Uterus (tissue), 3 donors: ENCODE measurements at regions not wholly inside any gene's neighbourhood (a gene's known extent, or its start where the extent isn't known, plus 50 kb on each side); places are given as distances from the start of the nearest gene placed in this dataset.
"Not testable (repeated sequence)": the region's sequence is repeated elsewhere in the genome, so short reads cannot be mapped to it uniquely, and the experiment has no call there.

Experiments
- DNase-seq, 2 donors: peaks; one replicate each; pipeline ENCODE4 v3.0.0-alpha.2; 2019 to 2020
- H3K27ac ChIP-seq, 2 donors: fragments of 200-600 bp; sonication (generic); 1 replicate in 1 of 2; 2 replicates in 1 of 2; pipeline ENCODE4 v1.5.1; 2016 to 2018
- H3K27me3 ChIP-seq, 2 donors: fragments of 200-600 bp; sonication (generic); one replicate each; pipeline ENCODE4 v1.5.1; 2018 to 2019; ENCODE audit warnings: control low read depth in 1 of 2
- H3K36me3 ChIP-seq, 2 donors: fragments of 200-600 bp; sonication (generic); one replicate each; pipeline ENCODE4 v1.5.1; 2019; ENCODE audit warnings: control low read depth in 1 of 2
- H3K4me1 ChIP-seq, 2 donors: fragments of 200-600 bp; sonication (generic); one replicate each; pipeline ENCODE4 v1.5.1; 2018 to 2019; ENCODE audit warnings: control low read depth in 1 of 2
- H3K4me3 ChIP-seq, 2 donors: fragments of 200-600 bp; sonication (generic); 1 replicate in 1 of 2; 2 replicates in 1 of 2; pipeline ENCODE4 v1.5.1; 2018 to 2019; ENCODE audit warnings: mild to moderate bottlenecking in 1 of 2
- H3K9me3 ChIP-seq, 2 donors: fragments of 200-600 bp; sonication (generic); one replicate each; pipeline ENCODE4 v1.5.1; 2019; ENCODE audit warnings: control low read depth in 1 of 2
- CTCF ChIP-seq, 4 experiments: fragments of 200-600 bp in 2 of 4; fragments of 450-650 bp in 2 of 4; sonication (generic) in 2 of 4; IDR thresholded peaks; one replicate each; pipeline ENCODE4 v1.5.1; 2016 to 2019; ENCODE audit warnings: antibody characterized with exemption in 4 of 4, mild to moderate bottlenecking in 2 of 4, moderate library complexity in 1 of 4
- POLR2A ChIP-seq, 2 donors: fragments of 450-650 bp; IDR thresholded peaks; one replicate each; pipeline ENCODE4 v1.6.1; 2016; ENCODE audit warnings: antibody characterized with exemption in 2 of 2, mild to moderate bottlenecking in 1 of 2, moderate library complexity in 1 of 2
- intact Hi-C: fragments of 100-400 bp; cut with DNase I; formaldehyde crosslinking; loops from one replicate; pipeline ENCODE4 v1.15.1; 2023; ENCODE audit warnings: low total_unique reads
- donor health status: DM: yes; HTN: yes; CAD: no.

- no peak overlapping the region for H3K4me3 ChIP-seq
- no peak overlapping the region for H3K27ac ChIP-seq
- TF ChIP-seq CTCF (IDR thresholded peaks at IDR 0.05) (no peak), POLR2A (IDR thresholded peaks at IDR 0.05) (no peak)
- H3K4me1 ChIP-seq: no peaks in the 10 kb centered on the region
- intact Hi-C loops: no loop called here
- no peak for DNase-seq
- H3K27me3 ChIP-seq: no peaks in the 10 kb centered on the region
- H3K9me3 ChIP-seq: no peaks in the 10 kb centered on the region
- H3K36me3 ChIP-seq: no peaks in the 10 kb centered on the region
Measured at GRCh38 chr6:102763891-102764290, 1370.4 kb downstream of the GRIK2 start.

GRCh38 chr6:102761872-102762271 lies 1368.4 kb downstream of the GRIK2 start:
- no peak for DNase-seq
- no peak for TF ChIP-seq POLR2A (IDR thresholded peaks at IDR 0.05)
- TF ChIP-seq CTCF (IDR thresholded peaks at IDR 0.05): no peak
- Histone ChIP-seq H3K36me3 (no peaks in the 10 kb centered on the region), H3K27ac (no peak overlapping the region), H3K4me1 (no peaks in the 10 kb centered on the region), H3K9me3 (no peaks in the 10 kb centered on the region), H3K27me3 (no peaks in the 10 kb centered on the region), H3K4me3 (no peak overlapping the region)
- intact Hi-C loops: no loop called here

- H3K4me3 ChIP-seq: no peak overlapping the region
- no peaks in the 10 kb centered on the region for H3K27me3 ChIP-seq
- H3K36me3 ChIP-seq: no peaks in the 10 kb centered on the region
- no peak for TF ChIP-seq CTCF (IDR thresholded peaks at IDR 0.05)
- TF ChIP-seq POLR2A (IDR thresholded peaks at IDR 0.05): no peak
- no peak overlapping the region for H3K27ac ChIP-seq
- DNase-seq: no peak
- H3K4me1 ChIP-seq: no peaks in the 10 kb centered on the region
- intact Hi-C loops: no loop called here
- H3K9me3 ChIP-seq: no peaks in the 10 kb centered on the region
Measured at GRCh38 chr6:102759415-102759814, 1365.9 kb downstream of the GRIK2 start.

GRCh38 chr6:102758536-102758935 lies 1365.0 kb downstream of the GRIK2 start:
- intact Hi-C loops, H3K27me3 ChIP-seq, H3K36me3 ChIP-seq, H3K4me1 ChIP-seq, H3K27ac ChIP-seq, H3K4me3 ChIP-seq, DNase-seq, H3K9me3 ChIP-seq: not testable (repeated sequence)

- H3K27ac ChIP-seq: no peak overlapping the region
- intact Hi-C loops: no loop called here
- no peaks in the 10 kb centered on the region for H3K4me1 ChIP-seq
- H3K4me3 ChIP-seq: no peak overlapping the region
- H3K36me3 ChIP-seq: no peaks in the 10 kb centered on the region
- no peaks in the 10 kb centered on the region for H3K9me3 ChIP-seq
- no peaks in the 10 kb centered on the region for H3K27me3 ChIP-seq
- TF ChIP-seq POLR2A (IDR thresholded peaks at IDR 0.05) (no peak), CTCF (IDR thresholded peaks at IDR 0.05) (no peak)
- DNase-seq: no peak
Measured at GRCh38 chr6:102749210-102749971, 1355.9 kb downstream of the GRIK2 start.

- H3K4me1 ChIP-seq: no peaks in the 10 kb centered on the region
- DNase-seq: no peak
- H3K9me3 ChIP-seq: no peaks in the 10 kb centered on the region
- TF ChIP-seq CTCF (IDR thresholded peaks at IDR 0.05): no peak
- TF ChIP-seq POLR2A (IDR thresholded peaks at IDR 0.05): no peak
- H3K4me3 ChIP-seq: no peak overlapping the region
- H3K27ac ChIP-seq: no peak overlapping the region
- intact Hi-C loops: no loop called here
- H3K27me3 ChIP-seq: no peaks in the 10 kb centered on the region
- H3K36me3 ChIP-seq: no peaks in the 10 kb centered on the region
Measured at GRCh38 chr6:102746941-102747340, 1353.4 kb downstream of the GRIK2 start.
